H1 (cell line): ENCODE measurements at regions not wholly inside any gene's neighbourhood (a gene's known extent, or its start where the extent isn't known, plus 50 kb on each side); places are given as distances from the start of the nearest gene placed in this dataset.

Experiments used
- CTCF ChIA-PET: fragments of 300-600 bp; sonication (Branson Sonifier 250); formaldehyde crosslinking; loops from one replicate; lab custom pipeline; 2021; ENCODE audit not compliant: partially characterized antibody; lab: Charles Lee
- POLR2A ChIA-PET: fragments of 300-600 bp; sonication (Branson Sonifier 250); formaldehyde crosslinking; loops from one replicate; lab custom pipeline; 2021; ENCODE audit warnings: inconsistent platforms; ENCODE audit not compliant: partially characterized antibody; lab: Charles Lee
- DNase-seq, 2 experiments: peaks; one replicate each; pipeline versions ENCODE4 v3.0.0 to v3.0.0-alpha.2; 2010 to 2022; ENCODE audit warnings: low spot score in 2 of 2, low read depth in 1 of 2, mixed read lengths in 1 of 2
- FAIRE-seq: peaks from 2 replicates; lab custom pipeline; 2011; peaks lifted over from hg19 to GRCh38; lab: Jason Lieb, UNC
- H2AFZ ChIP-seq: 2 replicates; pipeline ENCODE4 v1.8.1; 2012; ENCODE audit warnings: low read length, inconsistent platforms
- H2AK5ac ChIP-seq: 2 replicates; pipeline ENCODE4 v1.6.1; 2013; ENCODE audit warnings: low read depth, low read length
- H2BK120ac ChIP-seq: replicated peaks from 2 replicates; pipeline ENCODE3; 2013; ENCODE audit warnings: low read depth, low read length, inconsistent platforms
- H2BK12ac ChIP-seq: 2 replicates; pipeline ENCODE4 v1.6.1; 2013; ENCODE audit warnings: low read depth, low read length
- H2BK15ac ChIP-seq: 2 replicates; pipeline ENCODE4 v1.6.1; 2013; ENCODE audit warnings: low read length
- H2BK20ac ChIP-seq: 2 replicates; pipeline ENCODE4 v1.6.1; 2013; ENCODE audit warnings: low read length
- H2BK5ac ChIP-seq: 2 replicates; pipeline ENCODE4 v1.6.1; 2013; ENCODE audit warnings: low read depth, low read length
- H3K14ac ChIP-seq: 2 replicates; pipeline ENCODE4 v1.6.1; 2013; ENCODE audit warnings: inconsistent platforms; ENCODE audit not compliant: insufficient read length
- H3K18ac ChIP-seq: 2 replicates; pipeline ENCODE4 v1.6.1; 2013; ENCODE audit warnings: low read length; ENCODE audit errors: extremely low read depth
- H3K23ac ChIP-seq: 2 replicates; pipeline ENCODE4 v1.6.1; 2013; ENCODE audit warnings: inconsistent platforms; ENCODE audit not compliant: insufficient read length
- H3K23me2 ChIP-seq: 2 replicates; pipeline ENCODE4 v1.6.1; 2013; ENCODE audit warnings: low read depth, low read length
- H3K27ac ChIP-seq: 2 replicates; pipeline ENCODE4 v1.6.1; 2011; ENCODE audit warnings: low read depth, low read length, inconsistent platforms
- H3K27me3 ChIP-seq, 4 experiments: replicated peaks in 1 of 4; 1 replicate in 1 of 4; 2 replicates in 3 of 4; pipeline versions ENCODE4 v1.6.1 to v1.8.1; 2011 to 2013; ENCODE audit warnings: low read length in 3 of 4, mild to moderate bottlenecking in 3 of 4, inconsistent platforms in 2 of 4, mixed read lengths in 2 of 4, moderate library complexity in 1 of 4; ENCODE audit not compliant: control insufficient read depth in 3 of 4, insufficient read depth in 3 of 4; ENCODE audit errors: extremely low read depth in 1 of 4
- H3K36me3 ChIP-seq, 4 experiments: 2 replicates each; pipeline versions ENCODE4 v1.6.1 to v1.8.1; 2011 to 2013; ENCODE audit warnings: mild to moderate bottlenecking in 4 of 4, low read length in 3 of 4, moderate library complexity in 2 of 4, control low read depth in 1 of 4, inconsistent platforms in 1 of 4; ENCODE audit not compliant: insufficient read depth in 4 of 4, control insufficient read depth in 2 of 4
- H3K4ac ChIP-seq: replicated peaks from 2 replicates; pipeline ENCODE3; 2013; ENCODE audit warnings: low read length, low read depth, mixed read lengths, inconsistent platforms; ENCODE audit not compliant: insufficient read length
- H3K4me1 ChIP-seq, 4 experiments: replicated peaks in 1 of 4; 1 replicate in 1 of 4; 2 replicates in 3 of 4; pipeline versions ENCODE4 v1.6.1 to v1.8.1; 2011 to 2013; ENCODE audit warnings: low read length in 3 of 4, inconsistent platforms in 2 of 4, mixed read lengths in 1 of 4; ENCODE audit not compliant: insufficient read depth in 4 of 4, control insufficient read depth in 3 of 4
- H3K4me2 ChIP-seq, 2 experiments: 2 replicates each; pipeline versions ENCODE4 v1.6.1 to v1.8.1; 2011 to 2013; ENCODE audit warnings: low read depth in 2 of 2, low read length in 2 of 2, control low read depth in 1 of 2, inconsistent platforms in 1 of 2, mild to moderate bottlenecking in 1 of 2; ENCODE audit not compliant: insufficient read depth in 1 of 2
- H3K4me3 ChIP-seq, 4 experiments: fragments of 200-600, 300-600 bp in 1 of 4; sonication (generic), shearing (Covaris generic), sonication (Bioruptor Twin) in 1 of 4; 2 replicates each; pipeline versions ENCODE4 v1.5.1 to v1.8.1; 2011 to 2016; ENCODE audit warnings: low read length in 4 of 4, low read depth in 3 of 4, control low read depth in 2 of 4, inconsistent platforms in 2 of 4, mild to moderate bottlenecking in 2 of 4, mixed read lengths in 1 of 4, moderate library complexity in 1 of 4; ENCODE audit not compliant: insufficient read depth in 2 of 4; ENCODE audit errors: extremely low read depth in 1 of 4
- H3K56ac ChIP-seq: replicated peaks from 2 replicates; pipeline ENCODE3; 2013; ENCODE audit warnings: low read depth, mild to moderate bottlenecking, mixed read lengths, low read length, inconsistent platforms; ENCODE audit not compliant: insufficient read length
- H3K79me1 ChIP-seq: 2 replicates; pipeline ENCODE4 v1.6.1; 2013; ENCODE audit warnings: low read depth, low read length, control low read depth
- H3K79me2 ChIP-seq, 2 experiments: 2 replicates each; pipeline versions ENCODE4 v1.6.1 to v1.8.1; 2012 to 2013; ENCODE audit warnings: low read length in 2 of 2, mild to moderate bottlenecking in 2 of 2, inconsistent platforms in 1 of 2; ENCODE audit not compliant: insufficient read depth in 2 of 2, control insufficient read depth in 1 of 2
- H3K9ac ChIP-seq, 4 experiments: replicated peaks in 1 of 4; 1 replicate in 1 of 4; 2 replicates in 3 of 4; pipeline versions ENCODE4 v1.6.1 to v1.8.1; 2011 to 2013; ENCODE audit warnings: low read depth in 3 of 4, low read length in 3 of 4, control low read depth in 2 of 4, mild to moderate bottlenecking in 2 of 4, moderate library complexity in 2 of 4, inconsistent platforms in 1 of 4; ENCODE audit errors: extremely low read depth in 1 of 4
- H3K9me3 ChIP-seq, 2 experiments: 2 replicates each; pipeline versions ENCODE4 v1.6.1 to v1.8.1; 2012 to 2013; ENCODE audit warnings: mild to moderate bottlenecking in 2 of 2, moderate library complexity in 2 of 2, control low read depth in 1 of 2, inconsistent platforms in 1 of 2, low read depth in 1 of 2, low read length in 1 of 2, mixed read lengths in 1 of 2; ENCODE audit not compliant: insufficient read depth in 2 of 2
- H4K20me1 ChIP-seq, 2 experiments: replicated peaks in 1 of 2; 2 replicates each; pipeline versions ENCODE3 to v1.8.1; 2011 to 2013; ENCODE audit warnings: inconsistent platforms in 2 of 2, low read length in 2 of 2, mild to moderate bottlenecking in 1 of 2; ENCODE audit not compliant: insufficient read depth in 2 of 2, control insufficient read depth in 1 of 2
- H4K5ac ChIP-seq: 2 replicates; pipeline ENCODE4 v1.6.1; 2013; ENCODE audit warnings: low read length, low read depth, mixed read lengths, inconsistent platforms; ENCODE audit not compliant: insufficient read length
- H4K8ac ChIP-seq: 2 replicates; pipeline ENCODE4 v1.8.0; 2013; ENCODE audit warnings: mild to moderate bottlenecking, moderate library complexity, low read length, inconsistent platforms; ENCODE audit not compliant: insufficient read depth; ENCODE audit errors: extremely low read depth
- H4K91ac ChIP-seq: replicated peaks from 2 replicates; pipeline ENCODE3; 2013; ENCODE audit warnings: low read length, mixed read lengths, inconsistent platforms; ENCODE audit not compliant: insufficient read length
- CHD2 ChIP-seq: IDR thresholded peaks from 2 replicates; pipeline ENCODE4 v1.6.1; 2012; ENCODE audit warnings: low read length, improper control_type of control experiment
- EGR1 ChIP-seq: IDR thresholded peaks from 2 replicates; pipeline ENCODE4 v1.6.1; 2011; ENCODE audit warnings: low read depth, low read length, borderline replicate concordance
- TCF12 ChIP-seq: IDR thresholded peaks from 2 replicates; pipeline ENCODE4 v1.6.1; 2011; ENCODE audit warnings: low read depth, mild to moderate bottlenecking, low read length
- YY1 ChIP-seq: IDR thresholded peaks from 2 replicates; pipeline ENCODE4 v1.6.1; 2011; ENCODE audit warnings: low read depth, mild to moderate bottlenecking, low read length
- WGBS, 2 experiments: shearing (Covaris generic) in 1 of 2; methylation state at CpG; one replicate each; pipeline versions ENCODE4 v1.1.6 to v1.1.7; 2013 to 2015; ENCODE audit warnings: low lambda C conversion rate in 2 of 2, mixed read lengths in 2 of 2, inconsistent platforms in 1 of 2, low coverage in 1 of 2, missing lambda C conversion rate in 1 of 2; ENCODE audit not compliant: insufficient replicate concordance in 2 of 2, insufficient coverage in 1 of 2, insufficient read length in 1 of 2; ENCODE audit errors: extremely low coverage in 1 of 2, missing lambda C conversion rate in 1 of 2; 5-methylcytosine and 5-hydroxymethylcytosine counted together

DNA sequence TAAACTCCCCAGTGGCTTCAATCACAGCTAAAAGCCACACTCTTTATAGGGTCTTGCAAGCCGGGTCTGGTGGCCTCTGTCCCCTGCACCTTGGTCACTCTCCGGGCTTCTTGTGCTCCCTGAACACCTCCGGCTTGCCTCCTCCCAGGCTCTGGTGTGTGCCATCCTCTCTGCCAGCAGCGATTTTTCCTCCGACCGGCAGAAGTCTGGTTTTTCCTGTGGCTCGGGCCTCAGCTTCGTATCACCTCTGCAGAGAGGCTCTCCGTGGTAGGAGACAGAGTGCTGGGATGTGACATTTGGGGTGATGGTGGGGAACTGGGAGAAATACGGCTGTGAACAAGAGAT is 58.8 kb upstream of the HPCAL1 start:
- POLR2A ChIA-PET: no interaction called here
- FAIRE-seq (no peak), DNase-seq (no peak)
- H3K23ac ChIP-seq: no peak overlapping the region
- no peak overlapping the region for H4K8ac ChIP-seq
- no peak overlapping the region for H2BK5ac ChIP-seq
- WGBS, 2 experiments: 89% methylated on average over 10 of the region's 10 CpGs; no CpG with 5 or more reads in 1 of the 2 experiments
- H3K27ac ChIP-seq: no peak overlapping the region
- no peaks in the 10 kb centered on the region for H3K23me2 ChIP-seq
- H3K79me1 ChIP-seq: no peaks in the 10 kb centered on the region
- H3K14ac ChIP-seq: no peak overlapping the region
- H4K91ac ChIP-seq: no peak overlapping the region
- H2BK20ac ChIP-seq: no peak overlapping the region
- no peaks in the 10 kb centered on the region for H3K36me3 ChIP-seq
- 0 out of 7 replicates have a peak, but pooled peaks cover 0 to 3% (median 0%) of the 10 kb centered on the region in 4 experiments for H3K4me1 ChIP-seq
- H4K20me1 ChIP-seq: peaks cover 0 to 1% of the 10 kb centered on the region in 2 experiments
- no peak overlapping the region for H2AFZ ChIP-seq
- CTCF ChIA-PET: interaction anchor here (0.6 to 9.3 kb wide), 13 partner anchors 8 to 259 kb away, joined by 3 to 95 read pairs (median 4); no protein-coding TSS in a partner anchor
- no peak overlapping the region for H4K5ac ChIP-seq
- no peak overlapping the region for H2BK12ac ChIP-seq
- no peak overlapping the region for H2BK15ac ChIP-seq
- H3K4me2 ChIP-seq: no peak overlapping the region
- no peak overlapping the region for H3K56ac ChIP-seq
- no peak overlapping the region for H3K4ac ChIP-seq
- H2AK5ac ChIP-seq: no peak overlapping the region
- H3K27me3 ChIP-seq: no peaks in the 10 kb centered on the region
- no peak for TF ChIP-seq YY1
- TF ChIP-seq TCF12: no peak
- no peak for TF ChIP-seq EGR1
- no peak for TF ChIP-seq CHD2
- no peak overlapping the region for H3K4me3 ChIP-seq
- no peaks in the 10 kb centered on the region for H3K79me2 ChIP-seq
- H2BK120ac ChIP-seq: no peak overlapping the region
- H3K9me3 ChIP-seq: no peaks in the 10 kb centered on the region
- H3K9ac ChIP-seq: no peak overlapping the region
- no peak overlapping the region for H3K18ac ChIP-seq
